ENCODE measurements at regions not wholly inside any gene's neighbourhood (a gene's known extent, or its start where the extent isn't known, plus 50 kb on each side); places are given as distances from the start of the nearest gene placed in this dataset.

DNA sequence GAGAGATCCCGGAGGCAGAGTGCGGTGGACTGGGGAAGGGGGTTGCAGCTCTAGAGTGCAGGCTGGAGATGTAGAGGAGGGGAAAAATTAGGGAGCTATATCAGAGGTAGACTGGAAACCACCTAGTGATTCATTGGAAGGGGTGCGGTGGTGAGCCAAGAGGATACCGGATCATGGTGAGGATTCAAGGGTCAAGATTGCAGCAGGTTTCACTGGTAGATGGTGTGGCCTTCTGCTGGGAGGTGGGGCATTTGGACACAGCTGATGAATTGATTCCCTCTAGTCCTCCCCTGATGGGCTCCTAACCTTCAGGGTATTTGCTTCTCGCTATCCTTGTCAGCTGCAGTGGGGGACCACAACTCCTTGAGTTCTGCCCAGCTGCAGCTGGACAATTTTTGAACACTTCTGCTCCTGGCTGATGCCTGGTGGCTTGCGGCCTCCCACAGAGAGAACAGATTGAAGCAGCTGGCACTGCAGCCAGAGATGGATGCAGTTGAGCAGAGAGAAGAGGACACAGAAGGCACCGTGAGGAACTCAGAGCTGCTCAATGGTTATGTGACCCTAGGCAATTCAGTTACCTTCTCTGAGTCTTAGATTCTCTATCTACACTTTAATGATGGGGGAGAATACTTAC lies 134.4 kb upstream of the ABCA1 start:
- BruUV-seq (replicated peaks) = no TSS peak
- DNase-seq (ENCODE audit: low read depth, low spot score) = no peak
- TF ChIP-seq TCF7L2 (IDR thresholded peaks at IDR 0.05; ENCODE audit: low read depth, low read length) = no peak
- ChIA-PET CTCF (no interaction called here), POLR2A (no interaction called here)
- Histone ChIP-seq H3K4me1 (ENCODE audit: control insufficient read depth, insufficient read depth, low read length) (peaks cover 9% of the 10 kb centered on the region), H3K27me3 (ENCODE audit: control insufficient read depth, insufficient read depth, low read length) (no peaks in the 10 kb centered on the region), H3K27ac (ENCODE audit: low read length) (no peak overlapping the region), H3K4me3 (ENCODE audit: low read depth in 2 of 2, low read length in 2 of 2) (no peak overlapping the region), H3K36me3 (ENCODE audit: control insufficient read depth, insufficient read depth, low read length) (no peaks in the 10 kb centered on the region), H3K9me3 (ENCODE audit: control insufficient read depth, insufficient read depth, low read depth, low read length) (no peaks in the 10 kb centered on the region)
- intact Hi-C loops (cut with micrococcal nuclease; ENCODE audit: unreplicated experiment) (no loop called here), in situ Hi-C loops (cut with HindIII; ENCODE audit: low pct_unique_long_range_greater_than_20kb, low sequenced_read_pairs) (no loop called here)
- no peak for ATAC-seq

DNA sequence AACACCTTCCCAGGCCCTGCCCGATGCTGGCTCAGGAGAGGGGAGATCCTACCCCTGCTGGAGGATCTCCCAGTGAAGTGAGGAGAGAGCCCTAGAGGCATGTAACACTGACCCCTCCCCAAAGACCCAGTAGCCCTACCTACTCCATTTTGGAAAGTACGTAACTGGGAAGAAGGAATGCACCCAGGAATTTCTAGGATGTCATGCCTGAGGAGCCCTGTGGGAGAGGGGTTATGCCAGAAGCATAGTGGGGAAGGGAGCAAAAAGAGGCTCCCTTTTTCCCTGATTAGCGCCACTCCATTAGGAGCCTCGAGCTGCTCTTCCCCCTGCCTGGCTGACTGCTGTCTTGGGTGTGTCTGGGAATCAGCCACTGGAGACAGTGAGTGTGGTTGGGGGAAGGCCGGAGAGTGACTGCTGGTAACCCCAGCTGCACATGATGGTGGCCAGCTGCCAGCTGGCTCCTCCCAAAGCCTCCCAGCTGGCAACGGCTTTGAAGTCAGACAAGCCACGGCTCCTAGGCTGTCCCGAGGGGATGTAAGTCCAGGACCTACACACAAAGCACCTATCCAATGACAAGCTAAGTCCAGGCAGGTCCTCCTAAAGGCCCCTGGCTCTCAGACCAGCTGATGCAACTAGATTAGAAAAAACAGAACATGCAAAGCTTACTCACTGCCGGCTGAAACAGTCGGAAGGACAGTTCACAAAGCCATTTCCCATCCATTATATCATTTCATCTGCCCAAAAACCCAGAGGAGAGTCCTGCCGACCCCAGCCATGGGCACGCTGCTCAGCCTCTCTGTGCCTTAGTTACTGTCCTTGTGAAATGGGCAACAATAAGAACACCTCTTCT lies 136.5 kb upstream of the ABCA1 start:
- Histone ChIP-seq H3K4me1 (ENCODE audit: control insufficient read depth, insufficient read depth, low read length) (peaks cover 9% of the 10 kb centered on the region), H3K27me3 (ENCODE audit: control insufficient read depth, insufficient read depth, low read length) (no peaks in the 10 kb centered on the region), H3K36me3 (ENCODE audit: control insufficient read depth, insufficient read depth, low read length) (no peaks in the 10 kb centered on the region), H3K9me3 (ENCODE audit: control insufficient read depth, insufficient read depth, low read depth, low read length) (no peaks in the 10 kb centered on the region), H3K27ac (ENCODE audit: low read length) (no peak overlapping the region; the same call in 1 of the 2 replicates), H3K4me3 (ENCODE audit: low read depth in 2 of 2, low read length in 2 of 2) (no peak overlapping the region)
- intact Hi-C loops (cut with micrococcal nuclease; ENCODE audit: unreplicated experiment) (no loop called here), in situ Hi-C loops (cut with HindIII; ENCODE audit: low pct_unique_long_range_greater_than_20kb, low sequenced_read_pairs) (no loop called here)
- no TSS peak for BruUV-seq (replicated peaks)
- DNase-seq (ENCODE audit: low read depth, low spot score) (peak; percentile 77), ATAC-seq (peak; percentile 76)
- TF ChIP-seq SIN3A (IDR thresholded peaks at IDR 0.05; ENCODE audit: borderline replicate concordance, insufficient read depth, low read depth, low read length) = no peak
- TF ChIP-seq, protein P1, sequence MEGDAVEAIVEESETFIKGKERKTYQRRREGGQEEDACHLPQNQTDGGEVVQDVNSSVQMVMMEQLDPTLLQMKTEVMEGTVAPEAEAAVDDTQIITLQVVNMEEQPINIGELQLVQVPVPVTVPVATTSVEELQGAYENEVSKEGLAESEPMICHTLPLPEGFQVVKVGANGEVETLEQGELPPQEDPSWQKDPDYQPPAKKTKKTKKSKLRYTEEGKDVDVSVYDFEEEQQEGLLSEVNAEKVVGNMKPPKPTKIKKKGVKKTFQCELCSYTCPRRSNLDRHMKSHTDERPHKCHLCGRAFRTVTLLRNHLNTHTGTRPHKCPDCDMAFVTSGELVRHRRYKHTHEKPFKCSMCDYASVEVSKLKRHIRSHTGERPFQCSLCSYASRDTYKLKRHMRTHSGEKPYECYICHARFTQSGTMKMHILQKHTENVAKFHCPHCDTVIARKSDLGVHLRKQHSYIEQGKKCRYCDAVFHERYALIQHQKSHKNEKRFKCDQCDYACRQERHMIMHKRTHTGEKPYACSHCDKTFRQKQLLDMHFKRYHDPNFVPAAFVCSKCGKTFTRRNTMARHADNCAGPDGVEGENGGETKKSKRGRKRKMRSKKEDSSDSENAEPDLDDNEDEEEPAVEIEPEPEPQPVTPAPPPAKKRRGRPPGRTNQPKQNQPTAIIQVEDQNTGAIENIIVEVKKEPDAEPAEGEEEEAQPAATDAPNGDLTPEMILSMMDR (IDR thresholded peaks at IDR 0.05) = no peak
- TF ChIP-seq, protein P2, sequence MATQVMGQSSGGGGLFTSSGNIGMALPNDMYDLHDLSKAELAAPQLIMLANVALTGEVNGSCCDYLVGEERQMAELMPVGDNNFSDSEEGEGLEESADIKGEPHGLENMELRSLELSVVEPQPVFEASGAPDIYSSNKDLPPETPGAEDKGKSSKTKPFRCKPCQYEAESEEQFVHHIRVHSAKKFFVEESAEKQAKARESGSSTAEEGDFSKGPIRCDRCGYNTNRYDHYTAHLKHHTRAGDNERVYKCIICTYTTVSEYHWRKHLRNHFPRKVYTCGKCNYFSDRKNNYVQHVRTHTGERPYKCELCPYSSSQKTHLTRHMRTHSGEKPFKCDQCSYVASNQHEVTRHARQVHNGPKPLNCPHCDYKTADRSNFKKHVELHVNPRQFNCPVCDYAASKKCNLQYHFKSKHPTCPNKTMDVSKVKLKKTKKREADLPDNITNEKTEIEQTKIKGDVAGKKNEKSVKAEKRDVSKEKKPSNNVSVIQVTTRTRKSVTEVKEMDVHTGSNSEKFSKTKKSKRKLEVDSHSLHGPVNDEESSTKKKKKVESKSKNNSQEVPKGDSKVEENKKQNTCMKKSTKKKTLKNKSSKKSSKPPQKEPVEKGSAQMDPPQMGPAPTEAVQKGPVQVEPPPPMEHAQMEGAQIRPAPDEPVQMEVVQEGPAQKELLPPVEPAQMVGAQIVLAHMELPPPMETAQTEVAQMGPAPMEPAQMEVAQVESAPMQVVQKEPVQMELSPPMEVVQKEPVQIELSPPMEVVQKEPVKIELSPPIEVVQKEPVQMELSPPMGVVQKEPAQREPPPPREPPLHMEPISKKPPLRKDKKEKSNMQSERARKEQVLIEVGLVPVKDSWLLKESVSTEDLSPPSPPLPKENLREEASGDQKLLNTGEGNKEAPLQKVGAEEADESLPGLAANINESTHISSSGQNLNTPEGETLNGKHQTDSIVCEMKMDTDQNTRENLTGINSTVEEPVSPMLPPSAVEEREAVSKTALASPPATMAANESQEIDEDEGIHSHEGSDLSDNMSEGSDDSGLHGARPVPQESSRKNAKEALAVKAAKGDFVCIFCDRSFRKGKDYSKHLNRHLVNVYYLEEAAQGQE (IDR thresholded peaks at IDR 0.05; ENCODE audit: insufficient read depth in 1 of 2, low read depth in 2 of 2, low read length in 1 of 2) = no peak
- TF ChIP-seq POLR2AphosphoS5 (IDR thresholded peaks at IDR 0.05; ENCODE audit: low read depth, low read length) = no peak
- peak; percentile 86 for TF ChIP-seq TCF7L2 (IDR thresholded peaks at IDR 0.05; ENCODE audit: low read depth, low read length)
- ChIA-PET POLR2A (no interaction called here), CTCF (no interaction called here)
